ENCODE measurements at regions not wholly inside any gene's neighbourhood (a gene's known extent, or its start where the extent isn't known, plus 50 kb on each side); places are given as distances from the start of the nearest gene placed in this dataset.

DNA sequence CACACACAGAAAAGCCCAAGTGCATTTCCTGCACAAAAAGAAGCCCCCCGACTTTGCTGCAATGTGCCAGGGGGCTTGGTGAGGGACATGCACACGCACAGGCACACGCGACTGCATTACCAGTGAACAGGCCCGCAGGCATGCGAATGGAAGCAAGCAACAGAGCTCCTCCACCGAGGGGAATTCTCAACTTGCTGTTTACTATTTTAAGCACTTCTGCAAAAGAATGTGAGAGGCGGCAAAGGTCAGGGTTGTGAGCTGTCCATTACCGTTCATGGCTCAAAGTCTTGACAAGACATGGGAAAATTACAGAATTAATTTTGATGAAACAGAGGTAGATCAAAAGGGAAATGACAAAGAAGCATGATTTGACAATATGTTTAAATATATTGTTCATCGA lies 342.5 kb upstream of the NOCT start:
- Histone ChIP-seq H3K79me1 (ENCODE audit: low read depth in 1 of 2, low read length in 2 of 2) (no peaks in the 10 kb centered on the region), H2BK5ac (ENCODE audit: low read depth, low read length, poor library complexity, severe bottlenecking) (no peak overlapping the region), H3K23ac (ENCODE audit: low read depth, low read length) (no peak overlapping the region), H3K9me1 (ENCODE audit: insufficient read depth, low read length) (peaks cover 7% of the 10 kb centered on the region; the same call in 1 of the 2 replicates), H3K4ac (ENCODE audit: low read depth, low read length) (no peak overlapping the region), H3K4me1 (ENCODE audit: control insufficient read depth, insufficient read depth, low read length) (peaks cover 11% of the 10 kb centered on the region), H3K14ac (replicated peaks; ENCODE audit: low read depth, low read length) (no peak overlapping the region), H3K27me3 (ENCODE audit: control insufficient read depth, insufficient read depth, low read length) (no peaks in the 10 kb centered on the region), H3K9ac (ENCODE audit: low read depth, low read length) (no peak overlapping the region), H2AFZ (replicated peaks; ENCODE audit: low read length, poor library complexity) (peak overlapping the region; percentile 28), H4K91ac (ENCODE audit: insufficient read depth, low read depth, low read length) (no peak overlapping the region), H3K4me2 (ENCODE audit: low read depth, low read length) (no peak overlapping the region), H2BK15ac (ENCODE audit: low read depth, low read length) (no peak overlapping the region), H2AK5ac (ENCODE audit: low read depth, low read length) (no peak overlapping the region), H2AK9ac (replicated peaks; ENCODE audit: low read depth, low read length, poor library complexity) (no peak overlapping the region), H3K18ac (ENCODE audit: low read depth, low read length) (no peak overlapping the region), H3K56ac (ENCODE audit: extremely low read depth, insufficient read depth, low read length) (no peak overlapping the region), H3K4me3 (ENCODE audit: insufficient read depth, low read depth, low read length) (no peak overlapping the region), H3K27ac (ENCODE audit: insufficient read depth, low read length) (no peak overlapping the region), H4K5ac (ENCODE audit: low read depth, low read length) (no peak overlapping the region), H4K20me1 (ENCODE audit: insufficient read depth, low read length) (no peaks in the 10 kb centered on the region), H4K8ac (ENCODE audit: low read depth in 2 of 2, low read length in 2 of 2) (no peak overlapping the region), H3K9me3 (ENCODE audit: control insufficient read depth, insufficient read depth, low read length) (no peaks in the 10 kb centered on the region), H2BK120ac (ENCODE audit: low read depth, low read length) (0 out of 2 replicates have a peak overlapping the region, but pooled peaks have one; percentile 50), H3K36me3 (ENCODE audit: control insufficient read depth, insufficient read depth, low read length) (no peaks in the 10 kb centered on the region), H2BK20ac (ENCODE audit: low read depth, low read length) (no peak overlapping the region)
- CTCF ChIA-PET, result no interaction called here
- POLR2A ChIA-PET (ENCODE audit: unreplicated experiment), result interaction anchor here (0.5 kb wide), 1 partner anchor 1473 kb away, joined by 3 read pairs; no protein-coding TSS in a partner anchor
- intact Hi-C loops (cut with micrococcal nuclease), result no loop called here
- in situ Hi-C loops (cut with MboI; ENCODE audit: low sequenced_read_pairs), result no loop called here
- DNase-seq, result peak; percentile 15
- no peak for ATAC-seq (ENCODE audit: low read depth)
- no TSS peak for BruUV-seq (replicated peaks)
- no peak for TF ChIP-seq MAFK (IDR thresholded peaks at IDR 0.05; ENCODE audit: low read depth, low read length)
- TF ChIP-seq BHLHE40 (IDR thresholded peaks at IDR 0.05; ENCODE audit: low read depth, low read length), result no peak
- TF ChIP-seq MAZ (IDR thresholded peaks at IDR 0.05; ENCODE audit: borderline replicate concordance, low read depth, low read length), result no peak
- no peak for TF ChIP-seq SMC3 (IDR thresholded peaks at IDR 0.05; ENCODE audit: low read depth, low read length)
- TF ChIP-seq, protein P1, sequence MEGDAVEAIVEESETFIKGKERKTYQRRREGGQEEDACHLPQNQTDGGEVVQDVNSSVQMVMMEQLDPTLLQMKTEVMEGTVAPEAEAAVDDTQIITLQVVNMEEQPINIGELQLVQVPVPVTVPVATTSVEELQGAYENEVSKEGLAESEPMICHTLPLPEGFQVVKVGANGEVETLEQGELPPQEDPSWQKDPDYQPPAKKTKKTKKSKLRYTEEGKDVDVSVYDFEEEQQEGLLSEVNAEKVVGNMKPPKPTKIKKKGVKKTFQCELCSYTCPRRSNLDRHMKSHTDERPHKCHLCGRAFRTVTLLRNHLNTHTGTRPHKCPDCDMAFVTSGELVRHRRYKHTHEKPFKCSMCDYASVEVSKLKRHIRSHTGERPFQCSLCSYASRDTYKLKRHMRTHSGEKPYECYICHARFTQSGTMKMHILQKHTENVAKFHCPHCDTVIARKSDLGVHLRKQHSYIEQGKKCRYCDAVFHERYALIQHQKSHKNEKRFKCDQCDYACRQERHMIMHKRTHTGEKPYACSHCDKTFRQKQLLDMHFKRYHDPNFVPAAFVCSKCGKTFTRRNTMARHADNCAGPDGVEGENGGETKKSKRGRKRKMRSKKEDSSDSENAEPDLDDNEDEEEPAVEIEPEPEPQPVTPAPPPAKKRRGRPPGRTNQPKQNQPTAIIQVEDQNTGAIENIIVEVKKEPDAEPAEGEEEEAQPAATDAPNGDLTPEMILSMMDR (conservative IDR thresholded peaks at IDR 0.05; ENCODE audit: low read depth, low read length), result no peak
- no peak for TF ChIP-seq RFX5 (IDR thresholded peaks at IDR 0.05; ENCODE audit: low read depth, low read length)
- no peak for TF ChIP-seq RCOR1 (IDR thresholded peaks at IDR 0.05; ENCODE audit: insufficient replicate concordance, low read length)
- TF ChIP-seq CEBPB (IDR thresholded peaks at IDR 0.05; ENCODE audit: low read depth, low read length), result no peak
- no peak for TF ChIP-seq NFE2L2 (IDR thresholded peaks at IDR 0.05; ENCODE audit: low read depth, low read length)
- TF ChIP-seq POLR2A (IDR thresholded peaks at IDR 0.05; ENCODE audit: low read depth, low read length), result no peak
- TF ChIP-seq, protein P2, sequence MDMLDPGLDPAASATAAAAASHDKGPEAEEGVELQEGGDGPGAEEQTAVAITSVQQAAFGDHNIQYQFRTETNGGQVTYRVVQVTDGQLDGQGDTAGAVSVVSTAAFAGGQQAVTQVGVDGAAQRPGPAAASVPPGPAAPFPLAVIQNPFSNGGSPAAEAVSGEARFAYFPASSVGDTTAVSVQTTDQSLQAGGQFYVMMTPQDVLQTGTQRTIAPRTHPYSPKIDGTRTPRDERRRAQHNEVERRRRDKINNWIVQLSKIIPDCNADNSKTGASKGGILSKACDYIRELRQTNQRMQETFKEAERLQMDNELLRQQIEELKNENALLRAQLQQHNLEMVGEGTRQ (IDR thresholded peaks at IDR 0.05; ENCODE audit: low read depth, low read length), result no peak
- TF ChIP-seq FOS (IDR thresholded peaks at IDR 0.05; ENCODE audit: low read depth, low read length), result no peak
- TF ChIP-seq, protein P3, sequence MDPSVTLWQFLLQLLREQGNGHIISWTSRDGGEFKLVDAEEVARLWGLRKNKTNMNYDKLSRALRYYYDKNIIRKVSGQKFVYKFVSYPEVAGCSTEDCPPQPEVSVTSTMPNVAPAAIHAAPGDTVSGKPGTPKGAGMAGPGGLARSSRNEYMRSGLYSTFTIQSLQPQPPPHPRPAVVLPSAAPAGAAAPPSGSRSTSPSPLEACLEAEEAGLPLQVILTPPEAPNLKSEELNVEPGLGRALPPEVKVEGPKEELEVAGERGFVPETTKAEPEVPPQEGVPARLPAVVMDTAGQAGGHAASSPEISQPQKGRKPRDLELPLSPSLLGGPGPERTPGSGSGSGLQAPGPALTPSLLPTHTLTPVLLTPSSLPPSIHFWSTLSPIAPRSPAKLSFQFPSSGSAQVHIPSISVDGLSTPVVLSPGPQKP (IDR thresholded peaks at IDR 0.05; ENCODE audit: borderline replicate concordance, low read depth, low read length), result no peak
- TF ChIP-seq MXI1 (IDR thresholded peaks at IDR 0.05; ENCODE audit: borderline replicate concordance, low read depth, low read length), result no peak
- TF ChIP-seq RAD21 (IDR thresholded peaks at IDR 0.05; ENCODE audit: low read length), result no peak
- TF ChIP-seq CHD1 (IDR thresholded peaks at IDR 0.05; ENCODE audit: low read depth, low read length), result no peak
- WGBS, 2 experiments (ENCODE audit: extremely low coverage in 2 of 2, insufficient read length in 1 of 2), result 67% methylated on average over 2 of the region's 10 CpGs; no CpG with 5 or more reads in 1 of the 2 experiments
- dilution Hi-C loops (cut with HindIII; ENCODE audit: low sequenced_read_pairs, unreplicated experiment), result no loop called here
